ENCODE measurements at regions not wholly inside any gene's neighbourhood (a gene's known extent, or its start where the extent isn't known, plus 50 kb on each side); places are given as distances from the start of the nearest gene placed in this dataset.

DNA sequence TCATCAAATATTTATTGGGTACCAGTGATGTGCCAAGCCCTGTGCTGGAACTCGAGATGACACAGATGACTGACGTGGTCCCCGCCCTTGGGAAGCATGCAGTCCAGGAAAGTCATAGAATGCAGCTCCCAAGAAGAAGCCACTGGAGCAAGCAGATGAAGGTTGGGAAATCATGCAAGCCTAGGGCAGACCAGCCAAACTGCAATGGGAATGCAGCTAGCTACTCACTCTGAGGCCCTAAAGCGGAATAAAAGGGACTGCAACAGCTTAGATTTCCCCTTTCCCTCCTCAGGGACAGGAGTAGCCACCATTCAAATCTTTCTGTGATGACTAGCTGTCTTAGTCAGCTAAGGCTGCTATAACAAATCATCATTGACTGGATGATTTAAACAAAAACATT lies 152.2 kb downstream of the MAFB start:
- H2BK15ac ChIP-seq (ENCODE audit: low read length) = no peak overlapping the region
- no peaks in the 10 kb centered on the region for H3K9me3 ChIP-seq (replicated peaks in 1 of 2; ENCODE audit: control insufficient read depth in 2 of 2, insufficient read depth in 1 of 2, low read depth in 1 of 2, low read length in 2 of 2)
- no peak overlapping the region for H3K9ac ChIP-seq (ENCODE audit: low read depth, low read length, poor library complexity)
- H3K4ac ChIP-seq (ENCODE audit: low read length) = no peak overlapping the region
- H3K27ac ChIP-seq (replicated peaks; ENCODE audit: low read length) = no peak overlapping the region
- H2AFZ ChIP-seq (ENCODE audit: low read length) = no peak overlapping the region
- H3K4me3 ChIP-seq (ENCODE audit: low read length in 2 of 2) = no peak overlapping the region
- H3K79me1 ChIP-seq (ENCODE audit: low read depth, low read length) = no peaks in the 10 kb centered on the region
- H4K91ac ChIP-seq (ENCODE audit: low read depth, low read length, poor library complexity) = no peak overlapping the region
- H4K8ac ChIP-seq (ENCODE audit: low read depth, low read length) = no peak overlapping the region
- no peak overlapping the region for H2AK5ac ChIP-seq (ENCODE audit: low read depth, low read length)
- no peaks in the 10 kb centered on the region for H3K27me3 ChIP-seq (ENCODE audit: control insufficient read depth in 3 of 3, insufficient read depth in 3 of 3, low read depth in 1 of 3, low read length in 3 of 3)
- H3K4me1 ChIP-seq (ENCODE audit: control insufficient read depth in 2 of 2, insufficient read depth in 1 of 2, low read depth in 1 of 2, low read length in 2 of 2) = no peaks in the 10 kb centered on the region
- no CpG with 5 or more reads among the region's 4 CpGs for WGBS, 2 donors (ENCODE audit: extremely low coverage in 2 of 2, insufficient read length in 2 of 2, insufficient replicate concordance in 1 of 2)
- no peak overlapping the region for H2BK5ac ChIP-seq (ENCODE audit: low read length)
- H2BK120ac ChIP-seq (ENCODE audit: low read depth, low read length) = no peak overlapping the region
- H3K36me3 ChIP-seq (replicated peaks in 1 of 2; ENCODE audit: control insufficient read depth in 2 of 2, insufficient read depth in 2 of 2, low read length in 2 of 2) = no peaks in the 10 kb centered on the region
- no peak for DNase-seq (ENCODE audit: low spot score)
- H3K4me2 ChIP-seq (ENCODE audit: insufficient read depth, low read length, poor library complexity, severe bottlenecking) = no peak overlapping the region
- no peak overlapping the region for H3K14ac ChIP-seq (ENCODE audit: low read length)
- no peak overlapping the region for H3K18ac ChIP-seq (ENCODE audit: low read length)
- no peak overlapping the region for H3K23ac ChIP-seq (ENCODE audit: low read depth, low read length, poor library complexity)
- H2BK12ac ChIP-seq (ENCODE audit: low read length) = no peak overlapping the region

DNA sequence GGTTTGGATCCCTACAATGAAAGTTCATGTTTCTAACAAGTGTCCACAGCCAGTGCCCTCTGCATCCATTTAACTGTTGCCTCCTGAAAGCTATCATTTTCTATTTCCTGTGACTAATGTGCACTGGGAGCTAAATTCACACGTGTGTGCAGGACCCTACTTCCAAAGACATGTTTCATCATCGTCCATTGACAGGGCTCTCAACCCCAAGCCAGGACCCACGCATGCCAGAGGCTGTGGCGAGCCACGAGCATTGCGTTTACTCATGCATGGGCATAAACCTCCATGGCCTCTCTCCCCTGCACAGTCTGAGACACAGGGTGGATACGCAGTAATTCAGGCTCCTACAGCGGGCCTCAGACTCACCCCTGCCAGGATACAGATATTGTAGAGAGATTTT lies 153.2 kb downstream of the MAFB start:
- Histone ChIP-seq H4K91ac (ENCODE audit: low read depth, low read length, poor library complexity) (no peak overlapping the region), H2AFZ (ENCODE audit: low read length) (no peak overlapping the region), H2BK12ac (ENCODE audit: low read length) (no peak overlapping the region), H2AK5ac (ENCODE audit: low read depth, low read length) (no peak overlapping the region), H3K4me2 (ENCODE audit: insufficient read depth, low read length, poor library complexity, severe bottlenecking) (no peak overlapping the region), H3K23ac (ENCODE audit: low read depth, low read length, poor library complexity) (no peak overlapping the region), H3K9me3 (replicated peaks in 1 of 2; ENCODE audit: control insufficient read depth in 2 of 2, insufficient read depth in 1 of 2, low read depth in 1 of 2, low read length in 2 of 2) (no peaks in the 10 kb centered on the region), H2BK120ac (ENCODE audit: low read depth, low read length) (no peak overlapping the region), H3K4me1 (ENCODE audit: control insufficient read depth in 2 of 2, insufficient read depth in 1 of 2, low read depth in 1 of 2, low read length in 2 of 2) (no peaks in the 10 kb centered on the region), H2BK15ac (ENCODE audit: low read length) (no peak overlapping the region), H3K36me3 (replicated peaks in 1 of 2; ENCODE audit: control insufficient read depth in 2 of 2, insufficient read depth in 2 of 2, low read length in 2 of 2) (no peaks in the 10 kb centered on the region), H3K4ac (ENCODE audit: low read length) (no peak overlapping the region), H3K27me3 (ENCODE audit: control insufficient read depth in 3 of 3, insufficient read depth in 3 of 3, low read depth in 1 of 3, low read length in 3 of 3) (no peaks in the 10 kb centered on the region), H4K8ac (ENCODE audit: low read depth, low read length) (no peak overlapping the region), H3K9ac (ENCODE audit: low read depth, low read length, poor library complexity) (no peak overlapping the region), H3K18ac (ENCODE audit: low read length) (no peak overlapping the region), H3K27ac (replicated peaks; ENCODE audit: low read length) (no peak overlapping the region), H3K14ac (ENCODE audit: low read length) (no peak overlapping the region), H3K4me3 (ENCODE audit: low read length in 2 of 2) (no peak overlapping the region), H2BK5ac (ENCODE audit: low read length) (no peak overlapping the region), H3K79me1 (ENCODE audit: low read depth, low read length) (no peaks in the 10 kb centered on the region)
- no CpG with 5 or more reads among the region's 8 CpGs for whole genome bisulfite sequencing, 2 donors (ENCODE audit: extremely low coverage in 2 of 2, insufficient read length in 2 of 2, insufficient replicate concordance in 1 of 2)
- no peak for DNase-seq (ENCODE audit: low spot score)

DNA sequence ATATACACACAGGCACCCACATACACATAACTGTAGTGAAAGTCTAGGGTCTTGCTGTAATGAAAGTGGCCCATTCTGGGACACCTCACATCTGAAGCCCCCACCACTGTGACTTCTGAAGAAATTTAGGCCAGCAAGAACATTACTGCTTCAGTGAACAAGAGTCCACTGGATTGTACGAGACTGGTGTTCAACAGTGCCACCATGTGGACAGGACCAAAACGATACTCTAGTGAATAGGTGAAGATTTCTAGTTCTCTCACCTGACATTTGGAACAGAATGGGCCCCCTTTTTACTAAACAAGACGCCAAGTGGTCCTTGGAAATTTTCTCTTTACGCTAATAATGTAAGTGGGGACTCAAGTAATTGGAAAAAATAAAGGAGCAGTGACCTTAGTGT lies 156.9 kb downstream of the MAFB start:
- no CpG with 5 or more reads among the region's 4 CpGs for WGBS, 2 donors (ENCODE audit: extremely low coverage in 2 of 2, insufficient read length in 2 of 2, insufficient replicate concordance in 1 of 2)

DNA sequence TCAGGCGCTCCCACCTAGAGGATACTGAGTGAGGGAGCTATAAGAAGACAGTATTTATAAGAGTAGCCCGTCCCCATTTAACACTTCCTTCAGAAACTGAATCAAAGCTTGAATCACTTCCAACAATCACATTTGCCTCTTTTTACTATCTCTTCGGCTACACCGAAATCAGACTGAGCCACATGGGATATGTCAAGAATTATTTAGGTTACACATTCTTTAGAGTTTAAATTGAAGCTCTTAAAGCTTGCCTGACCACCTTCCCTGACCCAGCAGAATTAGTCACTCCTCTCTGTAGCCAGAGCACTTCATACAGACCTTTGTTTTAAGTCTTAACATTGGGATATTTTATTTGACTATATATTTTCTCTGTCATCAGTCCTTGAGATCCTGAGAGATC lies 163.7 kb downstream of the MAFB start:
- Histone ChIP-seq H3K4me1 (ENCODE audit: control insufficient read depth in 2 of 2, insufficient read depth in 1 of 2, low read depth in 1 of 2, low read length in 2 of 2) (no peaks in the 10 kb centered on the region), H3K9ac (ENCODE audit: low read depth, low read length, poor library complexity) (no peak overlapping the region), H3K4ac (ENCODE audit: low read length) (no peak overlapping the region), H3K27ac (replicated peaks; ENCODE audit: low read length) (no peak overlapping the region), H3K36me3 (replicated peaks in 1 of 2; ENCODE audit: control insufficient read depth in 2 of 2, insufficient read depth in 2 of 2, low read length in 2 of 2) (no peaks in the 10 kb centered on the region), H3K23ac (ENCODE audit: low read depth, low read length, poor library complexity) (no peak overlapping the region), H3K9me3 (replicated peaks in 1 of 2; ENCODE audit: control insufficient read depth in 2 of 2, insufficient read depth in 1 of 2, low read depth in 1 of 2, low read length in 2 of 2) (no peaks in the 10 kb centered on the region), H3K14ac (ENCODE audit: low read length) (no peak overlapping the region), H3K18ac (ENCODE audit: low read length) (no peak overlapping the region), H2BK5ac (ENCODE audit: low read length) (no peak overlapping the region), H2AK5ac (ENCODE audit: low read depth, low read length) (no peak overlapping the region), H2AFZ (ENCODE audit: low read length) (no peak overlapping the region), H2BK15ac (ENCODE audit: low read length) (no peak overlapping the region), H4K91ac (ENCODE audit: low read depth, low read length, poor library complexity) (no peak overlapping the region), H3K27me3 (ENCODE audit: control insufficient read depth in 3 of 3, insufficient read depth in 3 of 3, low read depth in 1 of 3, low read length in 3 of 3) (no peaks in the 10 kb centered on the region), H2BK12ac (ENCODE audit: low read length) (no peak overlapping the region), H2BK120ac (ENCODE audit: low read depth, low read length) (no peak overlapping the region), H3K4me3 (ENCODE audit: low read length in 2 of 2) (no peak overlapping the region), H3K79me1 (ENCODE audit: low read depth, low read length) (no peaks in the 10 kb centered on the region), H3K4me2 (ENCODE audit: insufficient read depth, low read length, poor library complexity, severe bottlenecking) (no peak overlapping the region), H4K8ac (ENCODE audit: low read depth, low read length) (no peak overlapping the region)
- no CpG with 5 or more reads among the region's 4 CpGs for WGBS, 2 donors (ENCODE audit: extremely low coverage in 2 of 2, insufficient read length in 2 of 2, insufficient replicate concordance in 1 of 2)
- DNase-seq (ENCODE audit: low spot score) = no peak

More for the DNA sequence above, 156.9 kb downstream of the MAFB start:
- Histone ChIP-seq H2BK5ac (ENCODE audit: low read length) (no peak overlapping the region), H4K91ac (ENCODE audit: low read depth, low read length, poor library complexity) (no peak overlapping the region), H3K4me3 (ENCODE audit: low read length in 2 of 2) (no peak overlapping the region), H4K8ac (ENCODE audit: low read depth, low read length) (no peak overlapping the region), H3K9me3 (replicated peaks in 1 of 2; ENCODE audit: control insufficient read depth in 2 of 2, insufficient read depth in 1 of 2, low read depth in 1 of 2, low read length in 2 of 2) (no peaks in the 10 kb centered on the region), H3K4me1 (ENCODE audit: control insufficient read depth in 2 of 2, insufficient read depth in 1 of 2, low read depth in 1 of 2, low read length in 2 of 2) (no peaks in the 10 kb centered on the region), H3K4ac (ENCODE audit: low read length) (no peak overlapping the region), H2BK15ac (ENCODE audit: low read length) (no peak overlapping the region), H3K4me2 (ENCODE audit: insufficient read depth, low read length, poor library complexity, severe bottlenecking) (no peak overlapping the region), H3K27ac (replicated peaks; ENCODE audit: low read length) (no peak overlapping the region), H3K79me1 (ENCODE audit: low read depth, low read length) (no peaks in the 10 kb centered on the region), H3K27me3 (ENCODE audit: control insufficient read depth in 3 of 3, insufficient read depth in 3 of 3, low read depth in 1 of 3, low read length in 3 of 3) (no peaks in the 10 kb centered on the region), H2BK12ac (ENCODE audit: low read length) (no peak overlapping the region), H3K14ac (ENCODE audit: low read length) (no peak overlapping the region), H3K18ac (ENCODE audit: low read length) (no peak overlapping the region), H2BK120ac (ENCODE audit: low read depth, low read length) (no peak overlapping the region), H3K9ac (ENCODE audit: low read depth, low read length, poor library complexity) (no peak overlapping the region), H3K36me3 (replicated peaks in 1 of 2; ENCODE audit: control insufficient read depth in 2 of 2, insufficient read depth in 2 of 2, low read length in 2 of 2) (no peaks in the 10 kb centered on the region), H2AK5ac (ENCODE audit: low read depth, low read length) (no peak overlapping the region), H3K23ac (ENCODE audit: low read depth, low read length, poor library complexity) (no peak overlapping the region), H2AFZ (ENCODE audit: low read length) (no peak overlapping the region)
- no peak for DNase-seq (ENCODE audit: low spot score)

Data from neuronal stem cell (in vitro differentiated cells).